ENCODE measurements at regions not wholly inside any gene's neighbourhood (a gene's known extent, or its start where the extent isn't known, plus 50 kb on each side); places are given as distances from the start of the nearest gene placed in this dataset.

DNA sequence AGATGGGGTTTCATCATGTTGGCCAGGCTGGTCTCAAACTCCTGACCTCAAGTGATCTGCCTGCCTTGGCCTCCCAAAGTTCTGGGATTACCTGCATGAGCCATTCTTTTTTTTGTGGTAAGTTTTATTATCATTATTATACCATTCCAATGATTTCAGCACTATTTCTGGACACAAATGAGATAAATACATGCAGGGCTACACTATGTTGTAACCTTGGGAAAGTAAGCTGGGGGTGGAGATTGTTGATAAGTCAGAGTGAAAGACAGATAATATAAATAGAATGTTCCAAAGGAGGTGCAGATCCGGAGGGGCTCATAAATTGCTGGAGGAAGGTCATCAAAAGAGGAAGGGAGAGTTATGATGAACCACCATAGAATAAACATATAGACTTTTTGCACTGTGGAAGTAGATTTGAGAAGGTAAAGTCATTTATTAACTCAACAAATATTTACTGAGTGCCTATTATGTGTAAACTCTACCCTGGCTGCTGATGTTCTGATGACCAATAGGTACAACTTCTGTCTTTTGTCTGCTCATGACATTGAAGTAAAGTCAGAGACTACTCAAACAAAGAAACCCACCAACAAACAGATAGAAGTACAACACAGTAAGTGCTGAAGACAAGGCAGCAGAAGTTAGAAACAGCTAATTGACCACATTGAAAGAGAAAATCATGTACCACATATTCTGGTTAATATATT lies 478.9 kb upstream of the GOLIM4 start:
- 14 to 29% methylated on average over 1 of the region's 1 CpG for WGBS, 2 experiments (ENCODE audit: low coverage in 1 of 2, low lambda C conversion rate in 2 of 2, missing lambda C conversion rate in 2 of 2)
- H3K4me2 ChIP-seq (ENCODE audit: unreplicated experiment): no peak overlapping the region

DNA sequence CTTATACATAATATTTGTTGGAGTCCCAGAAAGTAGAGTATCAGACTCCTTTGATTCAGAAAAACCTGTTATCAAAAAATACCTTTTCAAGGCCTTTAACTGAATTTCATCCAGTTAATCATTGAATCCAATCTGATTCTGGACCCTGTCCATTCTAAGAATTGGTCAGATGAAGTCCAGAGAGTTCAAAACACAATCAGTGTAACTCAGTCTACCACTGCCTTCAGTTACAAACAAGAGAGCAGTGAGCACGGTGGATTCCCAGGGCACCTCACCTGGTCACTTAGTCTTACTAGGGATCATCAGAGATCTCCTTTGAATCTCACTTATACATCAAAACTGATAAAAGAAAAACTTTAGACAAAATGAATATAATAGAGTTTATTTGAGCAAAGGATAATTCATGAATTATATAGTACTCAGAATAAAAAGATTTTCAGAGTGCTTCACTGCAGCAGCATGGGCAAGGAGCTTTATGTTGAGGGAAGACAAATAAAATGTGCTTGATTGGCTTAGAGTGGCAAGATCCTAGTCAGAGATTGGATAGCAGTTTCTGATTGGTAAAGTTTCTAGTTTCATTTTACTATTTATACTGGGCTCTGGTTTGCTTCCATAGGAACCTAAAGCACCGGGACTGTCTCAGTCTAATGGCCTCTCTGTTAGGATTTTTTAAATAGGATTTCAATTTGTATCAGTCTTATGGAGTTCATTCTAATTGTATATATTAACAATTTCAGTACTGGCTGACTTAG lies 474.9 kb upstream of the GOLIM4 start:
- H3K4me3 ChIP-seq: no peak overlapping the region
- no peaks in the 10 kb centered on the region for H3K4me1 ChIP-seq (ENCODE audit: insufficient read depth)
- H3K9ac ChIP-seq: no peak overlapping the region
- no peaks in the 10 kb centered on the region for H3F3A ChIP-seq (ENCODE audit: insufficient read depth)
- no peaks in the 10 kb centered on the region for H3K9me3 ChIP-seq (ENCODE audit: low read depth)
- H3K79me2 ChIP-seq (ENCODE audit: insufficient read depth): no peaks in the 10 kb centered on the region
- in situ Hi-C loops (cut with MboI): no loop called here
- no peak for DNase-seq
- no peak overlapping the region for H2AFZ ChIP-seq
- no peaks in the 10 kb centered on the region for H3K27me3 ChIP-seq (replicated peaks; ENCODE audit: insufficient read depth)
- 57 to 59% methylated on average over 2 of the region's 2 CpGs for WGBS, 2 experiments (ENCODE audit: low coverage in 1 of 2, low lambda C conversion rate in 2 of 2, missing lambda C conversion rate in 2 of 2)
- no peak overlapping the region for H3K4me2 ChIP-seq (ENCODE audit: unreplicated experiment)
- H3K27ac ChIP-seq: no peak overlapping the region
- H3K9me2 ChIP-seq (ENCODE audit: insufficient read depth): no peaks in the 10 kb centered on the region
- no peaks in the 10 kb centered on the region for H4K20me1 ChIP-seq (ENCODE audit: insufficient read depth)
- no peaks in the 10 kb centered on the region for H3K36me3 ChIP-seq (ENCODE audit: low read depth)
- TF ChIP-seq EZH2phosphoT487 (IDR thresholded peaks at IDR 0.05; ENCODE audit: insufficient read depth, low read depth) (no peak), EZH2 (IDR thresholded peaks at IDR 0.05; ENCODE audit: insufficient read depth, poor library complexity, severe bottlenecking) (no peak)

More for the DNA sequence above, 478.9 kb upstream of the GOLIM4 start:
- Histone ChIP-seq H3K27ac (no peak overlapping the region), H3K9me2 (ENCODE audit: insufficient read depth) (no peaks in the 10 kb centered on the region), H4K20me1 (ENCODE audit: insufficient read depth) (no peaks in the 10 kb centered on the region), H3F3A (ENCODE audit: insufficient read depth) (no peaks in the 10 kb centered on the region), H3K36me3 (ENCODE audit: low read depth) (no peaks in the 10 kb centered on the region), H3K79me2 (ENCODE audit: insufficient read depth) (no peaks in the 10 kb centered on the region), H3K4me1 (ENCODE audit: insufficient read depth) (no peaks in the 10 kb centered on the region), H3K4me3 (no peak overlapping the region), H2AFZ (no peak overlapping the region), H3K9me3 (ENCODE audit: low read depth) (no peaks in the 10 kb centered on the region), H3K9ac (no peak overlapping the region), H3K27me3 (replicated peaks; ENCODE audit: insufficient read depth) (no peaks in the 10 kb centered on the region)
- no peak for TF ChIP-seq EZH2phosphoT487 (IDR thresholded peaks at IDR 0.05; ENCODE audit: insufficient read depth, low read depth)
- in situ Hi-C loops (cut with MboI): no loop called here
- no peak for DNase-seq

DNA sequence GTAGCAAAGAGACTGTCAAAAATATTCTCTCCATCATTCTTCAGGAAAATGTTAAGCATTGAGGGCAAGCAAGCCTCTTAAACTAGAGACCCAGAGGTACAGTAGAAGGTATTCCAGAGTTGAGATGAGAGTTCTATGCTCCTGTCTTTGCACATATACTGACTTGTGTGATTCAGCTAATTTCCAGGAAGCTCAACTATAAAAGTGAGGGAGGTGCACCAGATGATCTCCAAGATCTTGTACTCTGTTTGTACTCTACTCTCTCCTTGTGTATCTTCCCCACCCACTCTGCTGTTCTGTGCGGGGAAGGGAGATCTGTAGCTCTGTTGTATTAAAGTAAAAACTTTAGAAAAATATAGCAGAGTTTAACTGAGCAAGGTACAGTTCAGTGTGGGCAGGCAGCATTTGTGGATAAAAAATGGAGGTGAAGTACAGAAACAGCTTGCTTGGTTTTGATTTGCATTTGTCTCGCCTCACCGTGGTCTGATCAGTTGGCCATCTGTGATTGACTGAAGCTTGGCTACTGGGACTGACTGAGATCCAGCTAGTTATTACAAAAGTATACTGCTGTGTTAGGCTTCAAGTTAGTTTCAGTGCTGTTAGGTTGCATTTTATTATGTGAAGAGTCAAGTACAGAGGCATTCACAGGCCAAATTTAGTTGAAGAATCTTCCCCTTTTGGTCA lies 463.1 kb upstream of the GOLIM4 start:
- no peak overlapping the region for H3K9ac ChIP-seq
- in situ Hi-C loops (cut with MboI): no loop called here
- WGBS, 2 experiments (ENCODE audit: low coverage in 1 of 2, low lambda C conversion rate in 2 of 2, missing lambda C conversion rate in 2 of 2): 71 to 78% methylated on average over 3 of the region's 3 CpGs
- H3K9me3 ChIP-seq (ENCODE audit: low read depth): no peaks in the 10 kb centered on the region
- no peaks in the 10 kb centered on the region for H4K20me1 ChIP-seq (ENCODE audit: insufficient read depth)
- no peak overlapping the region for H2AFZ ChIP-seq
- H3K4me3 ChIP-seq: no peak overlapping the region
- no peaks in the 10 kb centered on the region for H3K27me3 ChIP-seq (replicated peaks; ENCODE audit: insufficient read depth)
- no peaks in the 10 kb centered on the region for H3F3A ChIP-seq (ENCODE audit: insufficient read depth)
- H3K36me3 ChIP-seq (ENCODE audit: low read depth): no peaks in the 10 kb centered on the region
- H3K27ac ChIP-seq: no peak overlapping the region
- no peaks in the 10 kb centered on the region for H3K79me2 ChIP-seq (ENCODE audit: insufficient read depth)
- no peak for DNase-seq
- TF ChIP-seq EZH2phosphoT487 (IDR thresholded peaks at IDR 0.05; ENCODE audit: insufficient read depth, low read depth) (no peak), EZH2 (IDR thresholded peaks at IDR 0.05; ENCODE audit: insufficient read depth, poor library complexity, severe bottlenecking) (no peak)
- no peaks in the 10 kb centered on the region for H3K9me2 ChIP-seq (ENCODE audit: insufficient read depth)
- H3K4me1 ChIP-seq (ENCODE audit: insufficient read depth): no peaks in the 10 kb centered on the region
- no peak overlapping the region for H3K4me2 ChIP-seq (ENCODE audit: unreplicated experiment)

DNA sequence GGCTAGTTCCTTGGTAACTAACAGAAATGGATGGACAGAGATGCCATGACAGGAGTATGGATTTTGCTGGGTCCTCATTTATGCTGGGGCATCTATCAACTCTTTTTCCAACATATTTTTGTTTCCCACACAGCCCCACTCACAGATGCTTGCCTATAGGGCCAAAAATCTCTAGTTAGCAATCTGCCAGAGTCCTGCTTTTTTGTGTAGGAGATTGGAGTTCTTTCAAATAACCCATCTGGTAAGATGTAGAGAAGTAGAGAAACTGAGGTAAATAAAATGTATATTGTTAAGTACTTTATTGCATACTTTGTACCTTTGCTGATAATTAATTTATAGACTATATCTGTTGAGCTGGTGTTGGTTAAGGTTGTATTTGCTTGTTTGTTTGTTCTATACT lies 456.5 kb upstream of the GOLIM4 start:
- Histone ChIP-seq H3K27ac (no peak overlapping the region), H2AFZ (no peak overlapping the region), H3K79me2 (ENCODE audit: insufficient read depth) (no peaks in the 10 kb centered on the region), H3K36me3 (ENCODE audit: low read depth) (no peaks in the 10 kb centered on the region), H3K9ac (no peak overlapping the region), H3K4me2 (ENCODE audit: unreplicated experiment) (no peak overlapping the region), H4K20me1 (ENCODE audit: insufficient read depth) (no peaks in the 10 kb centered on the region), H3K9me2 (ENCODE audit: insufficient read depth) (no peaks in the 10 kb centered on the region), H3K4me1 (ENCODE audit: insufficient read depth) (no peaks in the 10 kb centered on the region), H3K4me3 (no peak overlapping the region), H3F3A (ENCODE audit: insufficient read depth) (no peaks in the 10 kb centered on the region), H3K9me3 (ENCODE audit: low read depth) (no peaks in the 10 kb centered on the region), H3K27me3 (replicated peaks; ENCODE audit: insufficient read depth) (no peaks in the 10 kb centered on the region)
- no peak for DNase-seq
- in situ Hi-C loops (cut with MboI): no loop called here
- no peak for TF ChIP-seq EZH2 (IDR thresholded peaks at IDR 0.05; ENCODE audit: insufficient read depth, poor library complexity, severe bottlenecking)
- no peak for TF ChIP-seq EZH2phosphoT487 (IDR thresholded peaks at IDR 0.05; ENCODE audit: insufficient read depth, low read depth)

All from GM23248 (cell line).